Muscle layer of colon (tissue), 2 donors: ENCODE measurements at regions not wholly inside any gene's neighbourhood (a gene's known extent, or its start where the extent isn't known, plus 50 kb on each side); places are given as distances from the start of the nearest gene placed in this dataset.

Experiments
- H3K27ac ChIP-seq: one replicate; pipeline ENCODE4 v1.7.0; 2013; ENCODE audit warnings: low read depth, mild to moderate bottlenecking, low read length, moderate library complexity
- H3K27me3 ChIP-seq, 2 donors: one replicate each; pipeline ENCODE4 v1.7.0; 2013; ENCODE audit warnings: low read length in 2 of 2, mild to moderate bottlenecking in 2 of 2; ENCODE audit not compliant: insufficient read depth in 2 of 2, control insufficient read depth in 1 of 2
- H3K36me3 ChIP-seq: one replicate; pipeline ENCODE4 v1.7.0; 2013; ENCODE audit warnings: mild to moderate bottlenecking, low read length; ENCODE audit not compliant: insufficient read depth
- H3K4me1 ChIP-seq: one replicate; pipeline ENCODE4 v1.7.0; 2013; ENCODE audit warnings: mild to moderate bottlenecking, low read length; ENCODE audit not compliant: insufficient read depth
- H3K4me3 ChIP-seq, 2 donors: one replicate each; pipeline ENCODE4 v1.7.0; 2013; ENCODE audit warnings: low read length in 2 of 2, low read depth in 1 of 2, mild to moderate bottlenecking in 1 of 2, moderate library complexity in 1 of 2
- H3K9ac ChIP-seq: one replicate; pipeline ENCODE4 v1.7.0; 2013; ENCODE audit warnings: low read length
- H3K9me3 ChIP-seq: one replicate; pipeline ENCODE4 v1.7.0; 2013; ENCODE audit warnings: mild to moderate bottlenecking, low read length
- donor health status: abdominal sarcoma.
- donor health status: Adenocarcinoma of cecum.

GRCh38 chr1:38533772-38534472 is 325.6 kb downstream of the RRAGC start:
- Histone ChIP-seq H3K27ac (no peak overlapping the region), H3K27me3 (no peaks in the 10 kb centered on the region), H3K9ac (no peak overlapping the region), H3K4me3 (no peak overlapping the region), H3K4me1 (no peaks in the 10 kb centered on the region), H3K9me3 (no peaks in the 10 kb centered on the region), H3K36me3 (no peaks in the 10 kb centered on the region)

DNA sequence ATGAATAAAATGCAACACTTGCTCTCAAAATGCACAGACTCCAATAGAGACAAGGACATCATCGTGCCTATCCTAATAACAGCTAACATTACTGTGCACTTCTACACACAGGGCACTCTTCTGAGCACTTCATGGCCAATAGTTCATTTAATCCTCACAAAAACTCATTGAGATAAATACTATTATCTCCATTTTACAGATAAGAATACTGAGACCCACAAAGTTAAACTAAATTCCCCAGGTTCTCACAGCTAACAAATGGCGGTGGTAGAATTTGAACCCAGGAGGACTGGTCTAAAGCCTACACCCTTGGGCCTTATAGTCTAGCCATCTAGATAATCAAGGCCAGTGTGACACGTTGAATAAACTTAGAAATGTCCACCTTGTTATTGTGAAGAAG is 328.6 kb downstream of the RRAGC start:
- no peak overlapping the region for H3K9ac ChIP-seq
- H3K27ac ChIP-seq: no peak overlapping the region
- no peaks in the 10 kb centered on the region for H3K36me3 ChIP-seq
- H3K4me1 ChIP-seq: no peaks in the 10 kb centered on the region
- H3K27me3 ChIP-seq: peaks cover 0 to 5% of the 10 kb centered on the region in 2 donors
- no peak overlapping the region for H3K4me3 ChIP-seq
- no peaks in the 10 kb centered on the region for H3K9me3 ChIP-seq

DNA sequence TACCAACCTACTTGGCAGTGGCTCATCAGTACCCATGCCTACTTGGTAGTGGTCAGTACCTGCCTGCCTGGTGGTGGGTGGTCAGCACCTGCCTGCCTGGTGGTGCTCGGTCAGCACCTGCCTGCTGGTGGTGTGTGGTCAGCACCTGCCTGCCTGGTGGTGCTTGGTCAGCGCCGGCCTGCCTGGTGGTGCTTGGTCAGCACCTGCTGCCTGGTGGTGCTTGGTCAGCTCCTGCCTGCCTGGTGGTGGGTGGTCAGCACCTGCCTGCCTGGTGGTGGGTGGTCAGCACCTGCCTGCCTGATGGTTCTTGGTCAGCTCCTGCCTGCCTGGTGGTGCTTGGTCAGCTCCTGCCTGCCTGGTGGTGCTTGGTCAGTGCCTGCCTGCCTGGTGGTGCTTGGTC is 329.6 kb downstream of the RRAGC start:
- no peak overlapping the region for H3K4me3 ChIP-seq
- H3K9me3 ChIP-seq: no peaks in the 10 kb centered on the region
- no peak overlapping the region for H3K9ac ChIP-seq
- no peaks in the 10 kb centered on the region for H3K4me1 ChIP-seq
- peaks cover 0 to 5% of the 10 kb centered on the region in 2 donors for H3K27me3 ChIP-seq
- H3K36me3 ChIP-seq: no peaks in the 10 kb centered on the region
- no peak overlapping the region for H3K27ac ChIP-seq

- H3K36me3 ChIP-seq: no peaks in the 10 kb centered on the region
- H3K4me3 ChIP-seq: no peak overlapping the region
- peaks cover 0 to 5% of the 10 kb centered on the region in 2 donors for H3K27me3 ChIP-seq
- H3K9me3 ChIP-seq: no peaks in the 10 kb centered on the region
- H3K27ac ChIP-seq: no peak overlapping the region
- H3K9ac ChIP-seq: no peak overlapping the region
- H3K4me1 ChIP-seq: no peaks in the 10 kb centered on the region
These were observed 330.2 kb downstream of the RRAGC start for GRCh38 chr1:38529391-38529790.

- Histone ChIP-seq H3K36me3 (no peaks in the 10 kb centered on the region), H3K27me3 (peaks cover 0 to 5% of the 10 kb centered on the region in 2 donors), H3K4me1 (no peaks in the 10 kb centered on the region)
These were observed 330.9 kb downstream of the RRAGC start for GRCh38 chr1:38528623-38529022.

DNA sequence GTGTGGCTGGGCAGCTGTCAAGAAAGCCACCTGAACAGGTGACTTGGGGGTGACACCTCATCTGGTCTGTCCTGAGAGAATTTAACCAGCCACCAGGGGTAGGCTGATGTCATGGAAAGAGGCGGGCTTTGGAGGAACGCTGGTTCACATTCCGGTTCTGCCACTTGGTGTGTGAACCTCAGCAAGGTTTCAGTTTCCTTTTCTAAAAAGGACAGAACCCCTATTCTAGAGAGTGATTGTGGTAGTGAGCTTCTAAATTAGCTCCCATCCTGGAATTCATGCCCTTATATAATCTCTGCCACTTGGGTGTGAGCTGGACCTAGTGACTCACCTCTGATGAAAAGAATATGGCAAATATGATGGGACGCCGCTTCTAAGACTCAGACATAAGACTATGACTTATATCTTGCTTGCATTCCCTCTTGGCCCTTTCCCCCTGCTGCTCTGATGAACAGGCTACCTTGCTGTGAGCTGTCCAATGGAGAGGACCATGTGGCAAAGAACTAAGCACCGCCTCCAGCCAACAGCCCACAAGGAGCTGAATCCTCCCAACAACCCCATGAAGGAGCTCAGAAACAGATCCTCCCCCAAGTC is 332.1 kb downstream of the RRAGC start:
- H3K4me3 ChIP-seq: no peak overlapping the region

More at GRCh38 chr1:38528623-38529022, 330.9 kb downstream of the RRAGC start:
- no peak overlapping the region for H3K4me3 ChIP-seq
- H3K9me3 ChIP-seq: no peaks in the 10 kb centered on the region
- no peak overlapping the region for H3K27ac ChIP-seq
- H3K9ac ChIP-seq: no peak overlapping the region

DNA sequence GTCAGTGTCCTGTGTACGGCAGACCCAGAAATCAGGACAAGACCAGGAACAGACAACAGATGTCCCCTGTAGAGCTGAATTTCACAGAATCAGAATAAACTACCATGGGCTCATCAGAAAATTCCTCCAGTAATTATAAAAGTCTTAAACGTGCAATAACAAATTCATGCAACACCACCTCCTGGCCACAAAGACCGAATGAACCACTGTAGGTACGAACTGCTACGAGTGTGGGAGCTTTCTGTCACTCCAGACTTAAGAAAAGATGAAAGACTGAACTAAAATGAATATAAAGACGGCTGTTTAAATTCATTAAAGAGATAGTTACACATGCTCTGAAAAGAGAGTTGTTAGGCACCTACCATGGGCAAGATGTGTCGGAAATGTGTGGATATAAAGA is 333.5 kb downstream of the RRAGC start:
- Histone ChIP-seq H3K4me3 (no peak overlapping the region), H3K27ac (no peak overlapping the region), H3K9ac (no peak overlapping the region), H3K27me3 (peaks cover 0 to 5% of the 10 kb centered on the region in 2 donors), H3K4me1 (no peaks in the 10 kb centered on the region), H3K36me3 (no peaks in the 10 kb centered on the region), H3K9me3 (no peaks in the 10 kb centered on the region)

More for the DNA sequence above, 332.1 kb downstream of the RRAGC start:
- H3K4me1 ChIP-seq: no peaks in the 10 kb centered on the region
- H3K27ac ChIP-seq: no peak overlapping the region
- H3K36me3 ChIP-seq: no peaks in the 10 kb centered on the region
- H3K27me3 ChIP-seq: peaks cover 0 to 5% of the 10 kb centered on the region in 2 donors
- no peak overlapping the region for H3K9ac ChIP-seq
- H3K9me3 ChIP-seq: no peaks in the 10 kb centered on the region

- no peak overlapping the region for H3K4me3 ChIP-seq
- H3K27me3 ChIP-seq: peaks cover 0 to 5% of the 10 kb centered on the region in 2 donors
- no peak overlapping the region for H3K9ac ChIP-seq
- H3K9me3 ChIP-seq: no peaks in the 10 kb centered on the region
- no peak overlapping the region for H3K27ac ChIP-seq
- H3K36me3 ChIP-seq: no peaks in the 10 kb centered on the region
- H3K4me1 ChIP-seq: no peaks in the 10 kb centered on the region
These were observed 334.1 kb downstream of the RRAGC start for GRCh38 chr1:38525343-38526043.

DNA sequence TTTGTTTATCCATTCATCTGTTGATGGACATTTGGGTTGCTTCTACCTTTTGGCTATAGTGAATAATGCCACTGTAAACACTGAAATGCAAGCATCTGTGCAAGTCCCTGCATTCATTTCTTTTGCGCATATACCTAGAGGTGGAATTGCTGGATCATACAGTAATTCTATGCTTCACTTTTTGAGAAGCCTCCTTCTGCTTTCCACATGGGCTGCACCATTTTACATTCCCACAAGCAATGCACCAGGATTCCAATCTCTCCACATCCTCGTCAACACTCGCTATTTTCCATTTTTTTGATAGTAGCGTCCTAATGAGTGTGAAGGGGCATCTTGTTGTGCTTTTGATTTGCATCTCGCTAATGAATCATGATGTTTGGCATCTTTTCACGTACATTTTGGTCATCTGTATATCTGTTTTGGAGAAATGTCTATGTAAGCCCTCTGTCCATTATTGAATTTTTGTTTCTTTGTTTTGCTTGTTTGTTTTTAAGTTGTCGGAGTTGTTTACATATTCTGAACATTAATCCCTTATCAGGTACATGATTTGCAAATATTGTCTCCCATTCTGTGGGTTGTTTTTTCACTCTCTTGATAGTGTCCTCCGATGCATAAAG is 335.4 kb downstream of the RRAGC start:
- Histone ChIP-seq H3K9me3 (no peaks in the 10 kb centered on the region), H3K36me3 (no peaks in the 10 kb centered on the region), H3K4me3 (no peak overlapping the region), H3K4me1 (no peaks in the 10 kb centered on the region), H3K27me3 (peaks cover 0 to 5% of the 10 kb centered on the region in 2 donors), H3K9ac (no peak overlapping the region), H3K27ac (no peak overlapping the region)

- H3K27ac ChIP-seq: no peak overlapping the region
- no peaks in the 10 kb centered on the region for H3K4me1 ChIP-seq
- H3K36me3 ChIP-seq: no peaks in the 10 kb centered on the region
- no peak overlapping the region for H3K9ac ChIP-seq
- no peak overlapping the region for H3K4me3 ChIP-seq
- no peaks in the 10 kb centered on the region for H3K9me3 ChIP-seq
- H3K27me3 ChIP-seq: peaks cover 0 to 5% of the 10 kb centered on the region in 2 donors
These were observed 336.0 kb downstream of the RRAGC start for GRCh38 chr1:38523568-38523939.

GRCh38 chr1:38522915-38523567 is 336.5 kb downstream of the RRAGC start:
- H3K27ac ChIP-seq: no peak overlapping the region
- H3K9me3 ChIP-seq: no peaks in the 10 kb centered on the region
- no peak overlapping the region for H3K9ac ChIP-seq
- no peaks in the 10 kb centered on the region for H3K4me1 ChIP-seq
- H3K36me3 ChIP-seq: no peaks in the 10 kb centered on the region
- H3K4me3 ChIP-seq: no peak overlapping the region
- peaks cover 0 to 5% of the 10 kb centered on the region in 2 donors for H3K27me3 ChIP-seq
